SK-N-SH treated with all-trans-retinoic acid at 6 μM for 48 hours (cell line): ENCODE measurements at regions not wholly inside any gene's neighbourhood (a gene's known extent, or its start where the extent isn't known, plus 50 kb on each side); places are given as distances from the start of the nearest gene placed in this dataset.

Source experiments
- ATAC-seq: fragments of 200-7000 bp; cut with Tn5 transposase; 3 replicates; pipeline ENCODE4 v1.9.1; 2020; ENCODE audit warnings: mild to moderate bottlenecking, moderate library complexity
- ARNTL ChIP-seq: fragments of 450-650 bp; formaldehyde crosslinking; IDR thresholded peaks from 2 replicates; pipeline ENCODE4 v1.5.0; 2020; ENCODE audit warnings: low read depth, mild to moderate bottlenecking, moderate library complexity, borderline replicate concordance
- BACH2 ChIP-seq: fragments of 250-450 bp; sonication (Bioruptor Pico); IDR thresholded peaks from 2 replicates; pipeline ENCODE4 v1.9.0; 2021; ENCODE audit warnings: mild to moderate bottlenecking, borderline replicate concordance
- CREB5 ChIP-seq: fragments of 250-450 bp; sonication (Bioruptor Pico); IDR thresholded peaks from 2 replicates; pipeline ENCODE4 v1.5.1; 2020; ENCODE audit warnings: low read depth, mild to moderate bottlenecking, moderate library complexity
- CSDC2 ChIP-seq: fragments of 250-450 bp; sonication (Bioruptor Pico); IDR thresholded peaks from 2 replicates; pipeline ENCODE4 v1.5.0; 2020; ENCODE audit warnings: mild to moderate bottlenecking, moderate library complexity
- CSRNP3 ChIP-seq: fragments of 250-450 bp; sonication (Bioruptor Pico); IDR thresholded peaks from 2 replicates; pipeline ENCODE4 v1.5.1; 2021; ENCODE audit warnings: mild to moderate bottlenecking, moderate library complexity
- ESRRG ChIP-seq: fragments of 250-450 bp; sonication (Bioruptor Pico); IDR thresholded peaks from 2 replicates; pipeline ENCODE4 v1.6.1; 2021; ENCODE audit warnings: mild to moderate bottlenecking
- ISL1 ChIP-seq: fragments of 250-450 bp; sonication (Bioruptor Pico); IDR thresholded peaks from 2 replicates; pipeline ENCODE4 v2.1.2; 2022; ENCODE audit warnings: mild to moderate bottlenecking, moderate library complexity
- OSR1 ChIP-seq: fragments of 250-450 bp; sonication (Bioruptor Pico); IDR thresholded peaks from 2 replicates; pipeline ENCODE4 v1.8.0; 2022; ENCODE audit warnings: moderate library complexity, mild to moderate bottlenecking, inconsistent platforms
- PATZ1 ChIP-seq: fragments of 250-450 bp; sonication (Bioruptor Pico); IDR thresholded peaks from 2 replicates; pipeline ENCODE4 v1.8.0; 2020; ENCODE audit warnings: mild to moderate bottlenecking, moderate library complexity, borderline replicate concordance
- RARB ChIP-seq: fragments of 250-450 bp; sonication (Bioruptor Pico); IDR thresholded peaks from 2 replicates; pipeline ENCODE4 v1.8.0; 2021; ENCODE audit warnings: mild to moderate bottlenecking, moderate library complexity
- SNAI2 ChIP-seq: fragments of 250-450 bp; sonication (Bioruptor Pico); IDR thresholded peaks from 2 replicates; pipeline ENCODE4 v1.5.0; 2020; ENCODE audit warnings: mild to moderate bottlenecking, moderate library complexity
- TCF4 ChIP-seq: fragments of 250-450 bp; sonication (Bioruptor Pico); IDR thresholded peaks from 2 replicates; pipeline ENCODE4 v1.8.0; 2021; ENCODE audit warnings: mild to moderate bottlenecking, moderate library complexity, borderline replicate concordance
- TOX ChIP-seq: fragments of 250-450 bp; sonication (Bioruptor Pico); IDR thresholded peaks from 2 replicates; pipeline ENCODE4 v1.8.0; 2021; ENCODE audit warnings: mild to moderate bottlenecking, moderate library complexity, borderline replicate concordance
- ZFP3 ChIP-seq: fragments of 250-450 bp; sonication (Bioruptor Pico); IDR thresholded peaks from 2 replicates; pipeline ENCODE4 v1.5.0; 2020; ENCODE audit warnings: mild to moderate bottlenecking, moderate library complexity
- ZNF565 ChIP-seq: fragments of 450-650 bp; formaldehyde crosslinking; conservative IDR thresholded peaks from 2 replicates; pipeline ENCODE4 v1.5.0; 2020; ENCODE audit warnings: low read depth, mild to moderate bottlenecking, moderate library complexity
- ZNF70 ChIP-seq: fragments of 450-650 bp; formaldehyde crosslinking; IDR thresholded peaks from 2 replicates; pipeline ENCODE4 v1.5.0; 2020; ENCODE audit warnings: mild to moderate bottlenecking, moderate library complexity
- ZNF8 ChIP-seq: fragments of 450-650 bp; formaldehyde crosslinking; IDR thresholded peaks from 2 replicates; pipeline ENCODE4 v1.5.0; 2020; ENCODE audit warnings: mild to moderate bottlenecking, moderate library complexity
- TF ChIP-seq, protein P1 (sequence below): fragments of 250-450 bp; sonication (Bioruptor Pico); IDR thresholded peaks from 2 replicates; pipeline ENCODE4 v1.5.0; 2020; ENCODE audit warnings: mild to moderate bottlenecking, moderate library complexity

GRCh38 chr14:88952901-88953300, 128.4 kb downstream of the TTC8 start (continued):
- TF ChIP-seq ISL1 (CRISPR knock-in tag) (no peak), PATZ1 (CRISPR knock-in tag) (no peak), CSDC2 (CRISPR knock-in tag) (no peak), BACH2 (no peak)
- TF ChIP-seq, all 23 proteins: peak for 0

DNA sequence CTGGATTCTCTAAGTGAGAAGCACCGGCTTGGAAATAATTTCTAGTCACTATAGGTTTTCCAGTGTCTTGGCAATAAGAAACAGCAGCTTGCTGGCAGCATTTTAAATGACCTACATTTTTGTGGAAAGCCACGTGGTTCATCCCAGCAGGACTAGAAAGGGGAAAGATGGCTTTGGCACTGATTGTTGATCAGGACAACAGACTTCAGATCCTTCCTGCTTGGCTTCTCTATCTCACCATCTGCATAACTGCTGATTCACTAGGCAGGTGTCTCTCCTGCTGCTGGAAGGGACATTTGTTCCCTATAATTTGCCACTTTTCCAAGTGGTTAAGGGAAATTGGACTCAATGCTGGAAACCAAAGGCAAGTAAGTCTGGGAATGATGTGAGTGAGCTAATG, 131.0 kb downstream of the TTC8 start:
- TF ChIP-seq ZFP3 (CRISPR knock-in tag) (no peak), CSDC2 (CRISPR knock-in tag) (0 out of 2 replicates have a peak, but pooled peaks have one; percentile 9)
- TF ChIP-seq, all 23 proteins: peak for 1
- ATAC-seq: no peak; the same call in 2 of the 3 replicates

GRCh38 chr14:88960496-88960895, 136.0 kb downstream of the TTC8 start:
- TF ChIP-seq ZFP3 (CRISPR knock-in tag) (no peak), CREB5 (CRISPR knock-in tag) (no peak)
- no peak for ATAC-seq

- ATAC-seq: no peak
- TF ChIP-seq SNAI2 (CRISPR knock-in tag): no peak
- no peak for TF ChIP-seq ZNF8 (CRISPR knock-in tag)
- no peak for TF ChIP-seq CSDC2 (CRISPR knock-in tag)
- TF ChIP-seq ARNTL (CRISPR knock-in tag): no peak
- no peak for TF ChIP-seq ZNF565 (CRISPR knock-in tag)
- TF ChIP-seq ZNF70 (CRISPR knock-in tag): no peak
- TF ChIP-seq PATZ1 (CRISPR knock-in tag): no peak
- TF ChIP-seq CREB5 (CRISPR knock-in tag): no peak
- no peak for TF ChIP-seq TCF4 (CRISPR knock-in tag)
- no peak for TF ChIP-seq CSRNP3 (CRISPR knock-in tag)
- no peak for TF ChIP-seq RARB (CRISPR knock-in tag)
- no peak for TF ChIP-seq ESRRG
Measured at GRCh38 chr14:88961214-88961613, 136.8 kb downstream of the TTC8 start.

GRCh38 chr14:88962356-88962755, 137.9 kb downstream of the TTC8 start:
- no peak for ATAC-seq
- TF ChIP-seq ZNF565 (CRISPR knock-in tag): no peak

DNA sequence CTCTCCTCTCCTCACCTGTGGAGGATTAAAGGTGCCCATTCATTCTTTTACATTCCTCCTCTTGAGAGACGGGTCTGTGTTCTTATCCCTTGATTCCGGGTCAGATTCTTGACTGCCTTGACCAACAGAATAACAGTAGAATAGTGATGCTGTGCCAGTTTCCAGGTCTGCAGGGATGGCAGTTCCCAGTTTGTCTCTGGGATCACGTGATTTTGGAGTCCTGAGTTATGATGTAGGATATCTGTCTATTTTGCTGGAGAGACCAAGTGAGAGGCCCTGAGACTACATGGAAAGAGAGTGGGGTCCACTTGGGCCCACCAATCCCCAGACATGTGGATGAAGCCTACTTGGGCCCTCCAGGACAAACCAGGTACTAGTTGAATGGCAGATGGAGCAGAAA, 142.8 kb downstream of the TTC8 start:
- no peak for ATAC-seq

More for the DNA sequence above, 142.8 kb downstream of the TTC8 start:
- no peak for TF ChIP-seq TOX (CRISPR knock-in tag)
- no peak for TF ChIP-seq ISL1 (CRISPR knock-in tag)
- TF ChIP-seq, protein P1, sequence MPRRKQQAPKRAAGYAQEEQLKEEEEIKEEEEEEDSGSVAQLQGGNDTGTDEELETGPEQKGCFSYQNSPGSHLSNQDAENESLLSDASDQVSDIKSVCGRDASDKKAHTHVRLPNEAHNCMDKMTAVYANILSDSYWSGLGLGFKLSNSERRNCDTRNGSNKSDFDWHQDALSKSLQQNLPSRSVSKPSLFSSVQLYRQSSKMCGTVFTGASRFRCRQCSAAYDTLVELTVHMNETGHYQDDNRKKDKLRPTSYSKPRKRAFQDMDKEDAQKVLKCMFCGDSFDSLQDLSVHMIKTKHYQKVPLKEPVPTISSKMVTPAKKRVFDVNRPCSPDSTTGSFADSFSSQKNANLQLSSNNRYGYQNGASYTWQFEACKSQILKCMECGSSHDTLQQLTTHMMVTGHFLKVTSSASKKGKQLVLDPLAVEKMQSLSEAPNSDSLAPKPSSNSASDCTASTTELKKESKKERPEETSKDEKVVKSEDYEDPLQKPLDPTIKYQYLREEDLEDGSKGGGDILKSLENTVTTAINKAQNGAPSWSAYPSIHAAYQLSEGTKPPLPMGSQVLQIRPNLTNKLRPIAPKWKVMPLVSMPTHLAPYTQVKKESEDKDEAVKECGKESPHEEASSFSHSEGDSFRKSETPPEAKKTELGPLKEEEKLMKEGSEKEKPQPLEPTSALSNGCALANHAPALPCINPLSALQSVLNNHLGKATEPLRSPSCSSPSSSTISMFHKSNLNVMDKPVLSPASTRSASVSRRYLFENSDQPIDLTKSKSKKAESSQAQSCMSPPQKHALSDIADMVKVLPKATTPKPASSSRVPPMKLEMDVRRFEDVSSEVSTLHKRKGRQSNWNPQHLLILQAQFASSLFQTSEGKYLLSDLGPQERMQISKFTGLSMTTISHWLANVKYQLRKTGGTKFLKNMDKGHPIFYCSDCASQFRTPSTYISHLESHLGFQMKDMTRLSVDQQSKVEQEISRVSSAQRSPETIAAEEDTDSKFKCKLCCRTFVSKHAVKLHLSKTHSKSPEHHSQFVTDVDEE (CRISPR knock-in tag): no peak
- no peak for TF ChIP-seq CREB5 (CRISPR knock-in tag)
- no peak for TF ChIP-seq ZFP3 (CRISPR knock-in tag)
- TF ChIP-seq TCF4 (CRISPR knock-in tag): no peak
- TF ChIP-seq OSR1 (CRISPR knock-in tag): no peak
